Heart right ventricle (tissue), 16 donors: ENCODE measurements at regions not wholly inside any gene's neighbourhood (a gene's known extent, or its start where the extent isn't known, plus 50 kb on each side); places are given as distances from the start of the nearest gene placed in this dataset.
"Not testable (repeated sequence)": the region's sequence is repeated elsewhere in the genome, so short reads cannot be mapped to it uniquely, and the experiment has no call there.

ENCODE experiments used
- ATAC-seq, 8 donors: fragments of 200-7000 bp; cut with Tn5 transposase; one replicate each; pipeline ENCODE4 v1.9.1; 2020; ENCODE audit warnings: mild to moderate bottlenecking in 8 of 8, moderate library complexity in 8 of 8, moderate number of reproducible peaks in 1 of 8
- DNase-seq, 2 donors: peaks; one replicate each; pipeline ENCODE4 v3.0.0-alpha.2; 2020
- H3K27ac ChIP-seq, 10 donors: fragments of 200-600 bp; sonication (generic) in 2 of 10; one replicate each; pipeline versions ENCODE4 v1.5.0 to v1.8.0; 2020 to 2022; ENCODE audit warnings: mild to moderate bottlenecking in 3 of 10
- H3K27me3 ChIP-seq, 7 donors: fragments of 200-600 bp; one replicate each; pipeline ENCODE4 v1.8.0; 2021 to 2022; ENCODE audit warnings: mild to moderate bottlenecking in 2 of 7
- H3K36me3 ChIP-seq, 9 donors: fragments of 200-600 bp; sonication (generic) in 1 of 9; one replicate each; pipeline versions ENCODE4 v1.5.0 to v1.8.0; 2020 to 2022; ENCODE audit warnings: mild to moderate bottlenecking in 2 of 9
- H3K4me1 ChIP-seq, 9 donors: fragments of 200-600 bp; sonication (generic) in 1 of 9; one replicate each; pipeline versions ENCODE4 v1.5.0 to v1.8.0; 2020 to 2022; ENCODE audit warnings: mild to moderate bottlenecking in 4 of 9
- H3K4me3 ChIP-seq, 10 donors: fragments of 200-600 bp; sonication (generic) in 2 of 10; one replicate each; pipeline versions ENCODE4 v1.5.0 to v1.8.0; 2020 to 2022; ENCODE audit warnings: mild to moderate bottlenecking in 7 of 10, moderate library complexity in 2 of 10
- H3K9me3 ChIP-seq, 11 donors: fragments of 200-600 bp in 10 of 11; sonication (generic) in 2 of 11; one replicate each; pipeline versions ENCODE4 v1.5.0 to v1.8.0; 2013 to 2022; ENCODE audit warnings: mild to moderate bottlenecking in 2 of 11, control low read depth in 1 of 11, moderate library complexity in 1 of 11
- CTCF ChIP-seq, 9 donors: fragments of 200-600 bp; sonication (generic) in 2 of 9; IDR thresholded peaks; one replicate each; pipeline versions ENCODE4 v1.5.0 to v1.8.0; 2021 to 2022; ENCODE audit warnings: antibody characterized with exemption in 9 of 9, mild to moderate bottlenecking in 5 of 9, moderate library complexity in 1 of 9
- WGBS, 2 donors: extraction: QIAGEN DNeasy Blood & Tissue Kit; methylation state at CpG; one replicate each; pipeline ENCODE4 v1.1.7; 2013; ENCODE audit warnings: inconsistent platforms in 1 of 2; 5-methylcytosine and 5-hydroxymethylcytosine counted together
- intact Hi-C, 10 donors: fragments of 100-400 bp; cut with DNase I; formaldehyde crosslinking; loops; one replicate each; pipeline versions ENCODE4 v1.11.1 to v1.14.2; 2022
- donor health status: Arrhythmogenic right ventricular cardiomyopathy.
- donor health status: ischemic (EF 13 %, LVEDD 7.1; RV severe dilation, severe dysfunction).
- donor health status: healthy with polysubstance abuse.
- donor health status: DM: no; HTN: yes; CAD: no.
- donor health status: DM: no; HTN: no; CAD: no.
- donor health status: ischemic (EF 25% LVEDD 6.9; RV normal size, moderate dysfunction).
- donor health status: ischemic (EF 25% LVEDD 5.7; RV mildly dilated, moderate dysfunction).
- donor health status: healthy.
- donor health status: DM: yes; HTN: yes; CAD: no.
- donor health status: Ischemic cardiomyopathy.
- donor health status: ischemic (EF 35%, LVEDD 5.7; RV mildly dilated, moderate dysfunction).
- donor health status: nonischemic (EF 11% LVEDD 7.7; RV severe dilation, severe dysfunction).
- donor health status: DM: yes; HTN: yes; CAD: no.
- donor health status: PGD.
- donor health status: ischemic (EF 29% LVEDD 5.4; RV normal size, mild dysfunction).
- donor health status: nonischemic (EF 23%, LVEDD 6.1; RV moderate dilation, normal function).

GRCh38 chr9:65400886-65401285 is 115.9 kb upstream of the FOXD4L5 start:
- no peak overlapping the region for H3K4me3 ChIP-seq
- DNase-seq = no peak
- intact Hi-C loops = no loop called here
- TF ChIP-seq CTCF (IDR thresholded peaks at IDR 0.05) = no peak
- WGBS, 2 donors = 77 to 79% methylated on average over 9 of the region's 9 CpGs
- no peaks in the 10 kb centered on the region for H3K4me1 ChIP-seq
- no peaks in the 10 kb centered on the region for H3K27me3 ChIP-seq
- no peaks in the 10 kb centered on the region for H3K36me3 ChIP-seq
- H3K27ac ChIP-seq = no peak overlapping the region
- peaks cover 0 to 12% (median 0%) of the 10 kb centered on the region in 11 donors for H3K9me3 ChIP-seq
- no peak for ATAC-seq

- H3K27me3 ChIP-seq, H3K36me3 ChIP-seq, H3K4me3 ChIP-seq, H3K27ac ChIP-seq, intact Hi-C loops, H3K4me1 ChIP-seq, DNase-seq, ATAC-seq: not testable (repeated sequence)
- peaks cover 0 to 12% (median 0%) of the 10 kb centered on the region in 11 donors for H3K9me3 ChIP-seq
- WGBS, 2 donors = 86 to 87% methylated on average over 23 to 29 of the region's 42 CpGs
Measured at GRCh38 chr9:65397763-65398719, 113.0 kb upstream of the FOXD4L5 start.

GRCh38 chr9:65397226-65397625 is 112.2 kb upstream of the FOXD4L5 start:
- H3K27ac ChIP-seq, H3K4me3 ChIP-seq, DNase-seq, H3K4me1 ChIP-seq, ATAC-seq, H3K9me3 ChIP-seq, H3K27me3 ChIP-seq, H3K36me3 ChIP-seq, intact Hi-C loops: not testable (repeated sequence)
- 84 to 87% methylated on average over 20 of the region's 20 CpGs for WGBS, 2 donors

- H3K9me3 ChIP-seq, H3K4me3 ChIP-seq, H3K4me1 ChIP-seq, intact Hi-C loops, H3K27ac ChIP-seq, H3K27me3 ChIP-seq, ATAC-seq, H3K36me3 ChIP-seq, DNase-seq: not testable (repeated sequence)
- WGBS, 2 donors = 72 to 80% methylated on average over 9 of the region's 10 CpGs
Measured at GRCh38 chr9:65396601-65397000, 111.6 kb upstream of the FOXD4L5 start.

GRCh38 chr9:65395789-65396188 is 110.8 kb upstream of the FOXD4L5 start:
- H3K9me3 ChIP-seq, DNase-seq, H3K27me3 ChIP-seq, H3K27ac ChIP-seq, H3K4me3 ChIP-seq, H3K4me1 ChIP-seq, intact Hi-C loops, ATAC-seq, H3K36me3 ChIP-seq: not testable (repeated sequence)
- 79 to 85% methylated on average over 14 of the region's 15 CpGs for WGBS, 2 donors

GRCh38 chr9:65395121-65395520 is 110.1 kb upstream of the FOXD4L5 start:
- 75 to 85% methylated on average over 17 to 19 of the region's 25 CpGs for WGBS, 2 donors
- H3K27me3 ChIP-seq, H3K9me3 ChIP-seq, intact Hi-C loops, H3K27ac ChIP-seq, DNase-seq, H3K4me1 ChIP-seq, H3K36me3 ChIP-seq, H3K4me3 ChIP-seq, ATAC-seq: not testable (repeated sequence)

GRCh38 chr9:65393111-65393810 is 108.3 kb upstream of the FOXD4L5 start:
- H3K4me1 ChIP-seq, H3K27ac ChIP-seq, intact Hi-C loops, ATAC-seq, H3K36me3 ChIP-seq, H3K9me3 ChIP-seq, H3K4me3 ChIP-seq, DNase-seq, H3K27me3 ChIP-seq: not testable (repeated sequence)
- WGBS, 2 donors = 77 to 78% methylated on average over 11 to 12 of the region's 12 CpGs

GRCh38 chr9:65392611-65393010 is 107.6 kb upstream of the FOXD4L5 start:
- H3K4me3 ChIP-seq, H3K36me3 ChIP-seq, DNase-seq, H3K9me3 ChIP-seq, H3K27me3 ChIP-seq, H3K4me1 ChIP-seq, ATAC-seq, H3K27ac ChIP-seq, intact Hi-C loops: not testable (repeated sequence)
- 60 to 76% methylated on average over 5 of the region's 6 CpGs for WGBS, 2 donors

- H3K4me1 ChIP-seq, DNase-seq, ATAC-seq, H3K4me3 ChIP-seq, H3K36me3 ChIP-seq, H3K27me3 ChIP-seq, H3K27ac ChIP-seq, intact Hi-C loops: not testable (repeated sequence)
- H3K9me3 ChIP-seq = peaks cover 0 to 27% (median 0%) of the 10 kb centered on the region in 11 donors
- WGBS, 2 donors = 84% methylated on average over 15 to 16 of the region's 17 CpGs
Measured at GRCh38 chr9:65389710-65390109, 104.7 kb upstream of the FOXD4L5 start.

GRCh38 chr9:65389216-65389615 is 104.2 kb upstream of the FOXD4L5 start:
- H3K4me1 ChIP-seq, H3K36me3 ChIP-seq, DNase-seq, H3K27me3 ChIP-seq, H3K27ac ChIP-seq, ATAC-seq, H3K4me3 ChIP-seq, intact Hi-C loops: not testable (repeated sequence)
- peaks cover 0 to 26% (median 0%) of the 10 kb centered on the region in 11 donors for H3K9me3 ChIP-seq
- 86 to 92% methylated on average over 25 to 28 of the region's 28 CpGs for WGBS, 2 donors
